BJ (cell line): ENCODE measurements at regions not wholly inside any gene's neighbourhood (a gene's known extent, or its start where the extent isn't known, plus 50 kb on each side); places are given as distances from the start of the nearest gene placed in this dataset.

Experiments
- CTCF ChIA-PET: fragments of 350-600 bp; formaldehyde crosslinking; extraction: SDS; loops from one replicate; lab custom pipeline; 2021; ENCODE audit warnings: antibody characterized with exemption, inconsistent platforms; lab: Yijun Ruan, JAX
- POLR2A ChIA-PET: fragments of 300-600 bp; sonication (Branson Sonifier 250); formaldehyde crosslinking; extraction: SDS; loops from one replicate; lab custom pipeline; 2021; ENCODE audit warnings: antibody characterized with exemption; lab: Charles Lee
- DNase-seq: peaks from one replicate; pipeline ENCODE4 v3.0.0-alpha.2; 2011; ENCODE audit warnings: low read depth
- H3K27me3 ChIP-seq: 2 replicates; pipeline ENCODE4 v1.6.0; 2011; ENCODE audit warnings: low read length; ENCODE audit not compliant: control insufficient read depth, insufficient read depth
- H3K36me3 ChIP-seq: 2 replicates; pipeline ENCODE4 v1.5.1; 2011; ENCODE audit warnings: low read length; ENCODE audit not compliant: control insufficient read depth, insufficient read depth
- H3K4me3 ChIP-seq: 2 replicates; pipeline ENCODE4 v1.5.1; 2011; ENCODE audit warnings: low read depth, mild to moderate bottlenecking, control low read depth, low read length
- TF ChIP-seq, protein P1 (sequence below): IDR thresholded peaks from 2 replicates; pipeline ENCODE4 v1.5.1; 2011; ENCODE audit warnings: low read depth, mild to moderate bottlenecking, control low read depth, inconsistent platforms, low read length, moderate library complexity; ENCODE audit not compliant: insufficient read depth

- no peak overlapping the region for H3K4me3 ChIP-seq
Measured at GRCh38 chr5:101517795-101518194, 614.7 kb upstream of the ST8SIA4 start.

DNA sequence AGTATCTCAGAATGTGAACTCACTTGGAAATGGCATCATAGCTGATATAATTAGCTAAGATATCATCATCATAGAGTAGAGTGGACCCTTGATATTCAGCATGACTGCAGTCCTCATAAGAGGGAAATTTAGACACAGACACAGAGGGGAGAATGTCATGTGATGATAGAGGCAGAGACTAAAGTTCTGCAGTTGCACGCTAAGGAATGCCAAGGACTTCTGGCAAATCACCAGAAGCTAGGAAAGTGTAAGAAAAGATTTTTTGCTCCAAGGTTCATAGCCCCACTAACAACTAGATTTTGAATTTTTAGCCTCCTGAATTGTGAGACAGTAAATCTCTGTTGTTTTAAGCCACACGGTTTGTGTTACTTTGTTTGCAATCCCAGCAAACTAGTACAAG is 612.6 kb upstream of the ST8SIA4 start:
- Histone ChIP-seq H3K4me3 (no peak overlapping the region), H3K27me3 (no peaks in the 10 kb centered on the region), H3K36me3 (no peaks in the 10 kb centered on the region)
- ChIA-PET POLR2A (no interaction called here), CTCF (no interaction called here)
- DNase-seq: no peak
- TF ChIP-seq, protein P1, sequence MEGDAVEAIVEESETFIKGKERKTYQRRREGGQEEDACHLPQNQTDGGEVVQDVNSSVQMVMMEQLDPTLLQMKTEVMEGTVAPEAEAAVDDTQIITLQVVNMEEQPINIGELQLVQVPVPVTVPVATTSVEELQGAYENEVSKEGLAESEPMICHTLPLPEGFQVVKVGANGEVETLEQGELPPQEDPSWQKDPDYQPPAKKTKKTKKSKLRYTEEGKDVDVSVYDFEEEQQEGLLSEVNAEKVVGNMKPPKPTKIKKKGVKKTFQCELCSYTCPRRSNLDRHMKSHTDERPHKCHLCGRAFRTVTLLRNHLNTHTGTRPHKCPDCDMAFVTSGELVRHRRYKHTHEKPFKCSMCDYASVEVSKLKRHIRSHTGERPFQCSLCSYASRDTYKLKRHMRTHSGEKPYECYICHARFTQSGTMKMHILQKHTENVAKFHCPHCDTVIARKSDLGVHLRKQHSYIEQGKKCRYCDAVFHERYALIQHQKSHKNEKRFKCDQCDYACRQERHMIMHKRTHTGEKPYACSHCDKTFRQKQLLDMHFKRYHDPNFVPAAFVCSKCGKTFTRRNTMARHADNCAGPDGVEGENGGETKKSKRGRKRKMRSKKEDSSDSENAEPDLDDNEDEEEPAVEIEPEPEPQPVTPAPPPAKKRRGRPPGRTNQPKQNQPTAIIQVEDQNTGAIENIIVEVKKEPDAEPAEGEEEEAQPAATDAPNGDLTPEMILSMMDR: no peak

More at GRCh38 chr5:101517795-101518194, 614.7 kb upstream of the ST8SIA4 start:
- Histone ChIP-seq H3K27me3 (no peaks in the 10 kb centered on the region), H3K36me3 (no peaks in the 10 kb centered on the region)
- DNase-seq: no peak
- TF ChIP-seq, protein P1: no peak
- POLR2A ChIA-PET: no interaction called here
- CTCF ChIA-PET: no interaction called here

GRCh38 chr5:101505891-101506570 is 602.9 kb upstream of the ST8SIA4 start:
- TF ChIP-seq, protein P1: no peak
- CTCF ChIA-PET: interaction anchor here (0.6 kb wide), 1 partner anchor 39 kb away, joined by 3 read pairs; no protein-coding TSS in a partner anchor

DNA sequence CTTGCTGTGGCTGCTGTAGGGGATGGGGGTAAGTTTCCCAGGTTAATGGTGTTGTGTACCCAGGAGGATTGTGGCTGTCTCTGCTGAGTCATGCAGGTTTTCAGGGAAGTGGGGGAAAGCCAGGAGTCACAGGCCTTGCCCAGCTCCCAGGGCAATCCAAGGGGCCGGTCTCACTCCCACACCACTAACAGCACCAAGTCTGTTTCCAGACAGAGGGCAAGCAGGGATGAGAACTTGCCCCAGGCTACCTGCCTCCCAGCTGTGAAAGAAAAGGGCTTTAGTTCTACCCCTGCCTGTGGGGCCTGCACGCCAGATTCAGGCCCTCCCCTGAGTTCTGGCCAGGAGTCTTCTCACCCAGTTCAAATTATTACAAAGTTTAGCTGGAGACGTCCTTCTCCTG is 579.8 kb upstream of the ST8SIA4 start:
- ChIA-PET POLR2A (no interaction called here), CTCF (no interaction called here)
- TF ChIP-seq, protein P1: no peak

More at GRCh38 chr5:101505891-101506570, 602.9 kb upstream of the ST8SIA4 start:
- H3K36me3 ChIP-seq: no peaks in the 10 kb centered on the region
- no peak for DNase-seq
- H3K27me3 ChIP-seq: no peaks in the 10 kb centered on the region
- H3K4me3 ChIP-seq: no peak overlapping the region
- POLR2A ChIA-PET: no interaction called here

GRCh38 chr5:101473483-101473882 is 570.4 kb upstream of the ST8SIA4 start:
- Histone ChIP-seq H3K4me3 (no peak overlapping the region), H3K27me3 (no peaks in the 10 kb centered on the region), H3K36me3 (no peaks in the 10 kb centered on the region)
- ChIA-PET CTCF (no interaction called here), POLR2A (no interaction called here)
- TF ChIP-seq, protein P1: no peak
- no peak for DNase-seq

More for the DNA sequence above, 579.8 kb upstream of the ST8SIA4 start:
- Histone ChIP-seq H3K4me3 (no peak overlapping the region), H3K36me3 (no peaks in the 10 kb centered on the region), H3K27me3 (no peaks in the 10 kb centered on the region)
- no peak for DNase-seq
